Panc1 (cell line): ENCODE measurements at regions not wholly inside any gene's neighbourhood (a gene's known extent, or its start where the extent isn't known, plus 50 kb on each side); places are given as distances from the start of the nearest gene placed in this dataset.

ENCODE experiments used
- POLR2AphosphoS5 ChIP-seq: IDR thresholded peaks from 2 replicates; pipeline ENCODE4 v1.6.1; 2012; ENCODE audit warnings: mild to moderate bottlenecking, low read depth, low read length, moderate library complexity
- TF ChIP-seq, protein P1 (sequence below): fragments of 450-650 bp; IDR thresholded peaks from 2 replicates; pipeline ENCODE4 v1.5.1; 2017; ENCODE audit warnings: mild to moderate bottlenecking

DNA sequence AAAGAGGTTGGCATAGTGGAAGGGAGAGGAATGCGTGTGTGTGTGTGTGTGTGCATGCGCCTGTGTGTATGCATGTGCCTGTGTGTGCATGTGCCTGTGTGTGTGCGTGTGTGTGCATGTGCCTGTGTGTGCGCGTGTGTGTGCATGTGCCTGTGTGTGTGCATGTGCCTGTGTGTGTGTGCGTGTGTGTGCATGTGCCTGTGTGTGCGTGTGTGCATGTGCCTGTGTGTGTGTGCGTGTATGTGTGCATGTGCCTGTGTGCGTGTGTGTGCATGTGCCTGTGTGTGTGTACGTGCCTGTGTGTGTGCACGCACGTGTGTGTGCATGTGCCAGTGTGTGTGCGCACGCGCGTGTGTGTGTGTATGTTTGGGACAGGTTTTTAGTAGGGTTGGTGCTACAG is 205.1 kb downstream of the MEMO1 start:
- TF ChIP-seq, protein P1, sequence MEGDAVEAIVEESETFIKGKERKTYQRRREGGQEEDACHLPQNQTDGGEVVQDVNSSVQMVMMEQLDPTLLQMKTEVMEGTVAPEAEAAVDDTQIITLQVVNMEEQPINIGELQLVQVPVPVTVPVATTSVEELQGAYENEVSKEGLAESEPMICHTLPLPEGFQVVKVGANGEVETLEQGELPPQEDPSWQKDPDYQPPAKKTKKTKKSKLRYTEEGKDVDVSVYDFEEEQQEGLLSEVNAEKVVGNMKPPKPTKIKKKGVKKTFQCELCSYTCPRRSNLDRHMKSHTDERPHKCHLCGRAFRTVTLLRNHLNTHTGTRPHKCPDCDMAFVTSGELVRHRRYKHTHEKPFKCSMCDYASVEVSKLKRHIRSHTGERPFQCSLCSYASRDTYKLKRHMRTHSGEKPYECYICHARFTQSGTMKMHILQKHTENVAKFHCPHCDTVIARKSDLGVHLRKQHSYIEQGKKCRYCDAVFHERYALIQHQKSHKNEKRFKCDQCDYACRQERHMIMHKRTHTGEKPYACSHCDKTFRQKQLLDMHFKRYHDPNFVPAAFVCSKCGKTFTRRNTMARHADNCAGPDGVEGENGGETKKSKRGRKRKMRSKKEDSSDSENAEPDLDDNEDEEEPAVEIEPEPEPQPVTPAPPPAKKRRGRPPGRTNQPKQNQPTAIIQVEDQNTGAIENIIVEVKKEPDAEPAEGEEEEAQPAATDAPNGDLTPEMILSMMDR, result no peak
- TF ChIP-seq POLR2AphosphoS5, result no peak
